ENCODE measurements at regions not wholly inside any gene's neighbourhood (a gene's known extent, or its start where the extent isn't known, plus 50 kb on each side); places are given as distances from the start of the nearest gene placed in this dataset.

- no peak for DNase-seq (ENCODE audit: low read depth)
These were observed 939.6 kb upstream of the CNTNAP5 start for GRCh38 chr2:123085484-123085883.

- DNase-seq (ENCODE audit: low read depth), result no peak
These were observed 938.3 kb upstream of the CNTNAP5 start for GRCh38 chr2:123086613-123087385.

- no peak for DNase-seq (ENCODE audit: low read depth)
These were observed 933.6 kb upstream of the CNTNAP5 start for GRCh38 chr2:123091471-123091870.

GRCh38 chr2:123093199-123093598 is 931.9 kb upstream of the CNTNAP5 start:
- no peak for DNase-seq (ENCODE audit: low read depth)

GRCh38 chr2:123095219-123095835 is 929.8 kb upstream of the CNTNAP5 start:
- no peak for DNase-seq (ENCODE audit: low read depth)

GRCh38 chr2:123098619-123099018 is 926.5 kb upstream of the CNTNAP5 start:
- DNase-seq (ENCODE audit: low read depth), result no peak

- DNase-seq (ENCODE audit: low read depth), result no peak
These were observed 923.7 kb upstream of the CNTNAP5 start for GRCh38 chr2:123101434-123101833.

- no peak for DNase-seq (ENCODE audit: low read depth)
These were observed 921.2 kb upstream of the CNTNAP5 start for GRCh38 chr2:123103902-123104301.

- DNase-seq (ENCODE audit: low read depth), result no peak
These were observed 908.5 kb upstream of the CNTNAP5 start for GRCh38 chr2:123116595-123116994.

GRCh38 chr2:123127236-123127635 is 897.9 kb upstream of the CNTNAP5 start:
- DNase-seq (ENCODE audit: low read depth), result no peak

- no peak for DNase-seq (ENCODE audit: low read depth)
These were observed 896.1 kb upstream of the CNTNAP5 start for GRCh38 chr2:123128951-123129350.

GRCh38 chr2:123136419-123136818 is 888.7 kb upstream of the CNTNAP5 start:
- no peak for DNase-seq (ENCODE audit: low read depth)

- no peak for DNase-seq (ENCODE audit: low read depth)
These were observed 881.0 kb upstream of the CNTNAP5 start for GRCh38 chr2:123144082-123144481.

GRCh38 chr2:123153041-123153440 is 872.0 kb upstream of the CNTNAP5 start:
- no peak for DNase-seq (ENCODE audit: low read depth)

GRCh38 chr2:123154195-123154594 is 870.9 kb upstream of the CNTNAP5 start:
- no peak for DNase-seq (ENCODE audit: low read depth)

GRCh38 chr2:123157016-123157415 is 868.1 kb upstream of the CNTNAP5 start:
- no peak for DNase-seq (ENCODE audit: low read depth)

GRCh38 chr2:123162400-123163016 is 862.6 kb upstream of the CNTNAP5 start:
- no peak for DNase-seq (ENCODE audit: low read depth)

GRCh38 chr2:123163398-123163797 is 861.7 kb upstream of the CNTNAP5 start:
- DNase-seq (ENCODE audit: low read depth), result no peak

GRCh38 chr2:123164216-123164615 is 860.9 kb upstream of the CNTNAP5 start:
- peak; percentile 0 for DNase-seq (ENCODE audit: low read depth)

- peak; percentile 6 for DNase-seq (ENCODE audit: low read depth)
These were observed 859.5 kb upstream of the CNTNAP5 start for GRCh38 chr2:123165616-123166015.

GRCh38 chr2:123179526-123179925 is 845.6 kb upstream of the CNTNAP5 start:
- peak; percentile 0 for DNase-seq (ENCODE audit: low read depth)

- no peak for DNase-seq (ENCODE audit: low read depth)
These were observed 829.1 kb upstream of the CNTNAP5 start for GRCh38 chr2:123195957-123196356.

- DNase-seq (ENCODE audit: low read depth), result no peak
These were observed 825.1 kb upstream of the CNTNAP5 start for GRCh38 chr2:123200035-123200434.

Data from M059J (cell line).